Left hindlimb (tissue), 1 donor: ENCODE measurements at regions not wholly inside any gene's neighbourhood (a gene's known extent, or its start where the extent isn't known, plus 50 kb on each side); places are given as distances from the start of the nearest gene placed in this dataset.

ENCODE experiments used
- DNase-seq: peaks from one replicate; pipeline ENCODE4 v3.0.0-alpha.2; 2018

DNA sequence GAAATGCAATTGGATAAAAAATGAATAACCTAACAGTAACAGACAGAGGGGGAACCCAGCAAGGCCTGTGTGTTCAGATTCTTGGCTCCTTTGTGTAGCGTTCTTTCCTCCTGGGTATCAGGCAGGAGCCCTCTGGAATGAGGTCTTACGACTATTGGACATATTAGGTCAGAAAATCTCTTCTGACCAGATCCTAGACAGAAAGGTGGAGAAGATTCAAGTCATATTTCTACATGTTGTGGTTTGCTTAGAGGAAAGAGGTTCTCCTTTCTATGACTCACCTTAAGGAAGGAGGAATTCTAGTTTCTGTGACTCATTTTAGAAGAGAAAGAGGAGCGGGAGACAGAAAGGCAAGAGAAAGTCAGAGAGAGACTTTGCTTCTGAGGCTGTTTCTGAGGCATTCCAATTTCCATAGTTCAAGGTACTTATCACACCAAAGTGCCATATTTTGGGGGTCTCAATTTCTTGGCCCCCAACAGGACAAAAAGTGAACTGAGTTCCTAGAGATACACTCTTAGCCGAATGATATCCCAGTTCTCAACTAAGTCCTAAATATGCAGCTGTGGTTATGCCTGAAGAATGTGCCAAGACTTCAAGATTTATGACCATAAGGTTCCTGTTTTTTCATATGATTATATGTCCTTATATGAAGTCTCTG lies 618.6 kb downstream of the ZEB2 start:
- no peak for DNase-seq

DNA sequence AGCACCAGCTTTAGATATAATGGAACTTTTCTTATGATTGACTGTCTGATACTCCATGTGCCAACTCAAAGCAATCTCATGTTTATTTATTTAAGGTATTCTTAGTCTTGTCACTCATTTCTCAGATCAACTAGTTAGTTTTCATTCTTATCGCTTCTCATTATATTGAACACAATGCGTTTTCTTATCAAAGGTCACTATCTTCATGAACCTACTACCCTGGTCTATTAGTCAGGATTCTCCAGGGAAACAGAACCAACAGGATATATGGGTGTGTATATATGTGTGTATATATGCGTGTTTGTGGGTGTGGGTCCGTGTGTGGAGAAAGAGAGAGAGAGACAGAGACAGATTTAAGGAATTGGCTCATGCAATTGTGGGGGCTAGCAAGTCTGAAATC lies 619.9 kb downstream of the ZEB2 start:
- DNase-seq: no peak

DNA sequence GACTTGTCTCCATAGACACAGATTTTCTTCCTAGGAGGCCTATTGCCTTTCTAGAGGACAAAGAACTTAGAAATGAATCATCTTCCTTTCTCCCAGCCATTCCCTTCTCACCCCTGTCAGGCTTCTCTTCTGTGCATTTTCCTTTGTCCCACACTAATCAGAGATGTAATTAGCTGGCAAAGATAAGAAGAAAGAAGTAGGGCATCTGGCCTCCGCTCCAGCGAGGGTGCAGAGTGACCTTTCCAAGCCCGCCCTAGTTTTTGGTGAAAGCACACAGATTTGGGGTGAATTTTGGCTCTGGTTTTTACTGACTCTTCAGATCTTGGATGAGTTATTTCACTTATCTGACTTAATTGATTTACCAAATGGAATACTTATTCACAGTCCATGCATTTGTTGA lies 626.5 kb downstream of the ZEB2 start:
- DNase-seq: no peak

DNA sequence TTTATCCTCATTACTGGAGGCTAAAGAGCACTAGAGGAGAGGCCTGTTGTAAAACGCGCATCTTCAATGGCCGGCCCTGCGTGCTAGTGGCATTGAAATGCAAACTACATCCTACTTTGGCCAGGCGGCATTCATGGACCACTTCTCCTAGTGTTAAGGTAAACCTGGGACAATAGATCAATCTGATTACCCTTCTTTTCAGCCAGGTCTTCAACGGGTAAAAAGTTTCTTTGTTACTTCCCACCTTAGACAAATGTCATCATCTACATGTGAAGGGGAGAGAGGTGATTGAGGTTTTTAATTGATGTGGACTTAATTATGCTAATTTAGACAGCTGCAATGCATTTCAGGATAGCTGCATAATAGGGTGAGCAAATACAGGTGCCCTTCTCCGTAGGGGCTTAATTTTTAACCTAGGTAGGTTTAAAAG lies 628.0 kb downstream of the ZEB2 start:
- no peak for DNase-seq

DNA sequence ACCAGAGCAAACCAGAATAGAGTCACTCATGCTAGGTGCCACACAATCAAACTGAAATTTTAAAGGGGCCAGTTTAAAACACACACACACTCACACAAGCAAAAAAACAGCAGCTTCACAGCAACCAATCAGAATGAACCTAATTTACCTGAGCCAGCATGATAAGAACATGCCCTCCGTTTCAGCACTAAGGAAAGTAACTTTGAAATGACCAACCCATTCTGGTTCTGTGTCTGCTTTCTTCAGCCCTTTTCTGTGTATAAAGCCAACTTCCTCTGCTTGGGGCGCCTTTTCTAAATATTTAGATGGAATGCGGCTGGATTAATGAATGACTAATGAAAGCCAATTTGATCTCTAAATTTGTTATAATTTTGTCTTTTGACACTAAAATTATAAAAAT lies 629.1 kb downstream of the ZEB2 start:
- DNase-seq: no peak

DNA sequence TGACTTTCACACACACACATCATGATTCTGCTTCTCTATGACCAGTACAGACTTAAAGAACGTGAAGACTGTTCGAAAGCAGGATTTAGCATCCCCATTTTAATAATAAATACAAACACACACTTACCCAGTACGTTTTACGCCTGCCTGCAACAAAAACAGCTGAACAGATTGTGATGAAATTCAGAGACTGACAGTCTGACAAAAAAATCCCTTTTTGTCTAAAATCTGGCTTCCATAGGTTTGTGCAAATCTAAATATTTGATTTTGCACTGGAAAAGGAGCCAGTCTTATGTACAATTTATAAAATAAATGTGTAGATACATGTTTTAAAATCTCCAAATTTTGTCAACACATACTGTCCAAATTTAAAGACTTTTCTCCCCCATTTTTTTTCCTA lies 630.7 kb downstream of the ZEB2 start:
- no peak for DNase-seq

DNA sequence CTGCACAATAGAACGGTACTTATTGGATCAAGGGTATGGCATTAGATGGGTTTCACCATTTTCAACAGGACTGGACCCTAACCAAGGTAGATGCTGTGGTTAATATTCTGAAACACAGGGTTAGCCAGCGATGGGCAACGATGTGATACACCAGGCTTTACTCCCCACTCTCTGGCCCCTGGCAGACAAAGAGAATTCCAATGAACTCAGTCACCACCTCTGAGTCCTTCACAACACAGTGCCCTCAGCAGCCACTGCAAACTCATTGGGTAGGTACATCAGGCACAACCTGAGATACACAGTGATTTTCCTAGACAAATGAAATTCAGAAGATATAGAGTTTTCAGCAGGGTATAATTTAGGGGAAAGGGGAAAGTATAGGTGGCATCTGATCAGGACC lies 634.5 kb downstream of the ZEB2 start:
- DNase-seq: no peak

DNA sequence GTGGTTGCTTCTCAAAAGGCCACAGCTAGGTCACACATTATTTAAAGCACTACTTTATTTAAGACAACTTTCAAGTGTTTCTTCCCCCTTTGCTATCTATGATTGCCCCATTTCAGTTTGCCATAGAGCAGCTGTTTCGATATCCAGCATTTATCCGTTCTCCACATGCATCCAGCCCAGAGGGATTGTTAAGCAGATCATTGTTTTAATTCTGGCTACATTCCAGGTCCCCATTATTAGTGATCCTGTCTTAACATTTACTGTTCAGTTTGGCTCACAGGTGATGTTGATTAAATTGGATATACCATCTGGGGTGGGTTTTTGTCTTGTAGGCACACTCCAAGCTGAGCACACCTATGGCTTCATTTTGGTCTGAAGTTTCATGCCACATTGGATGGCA lies 638.7 kb downstream of the ZEB2 start:
- DNase-seq: no peak

DNA sequence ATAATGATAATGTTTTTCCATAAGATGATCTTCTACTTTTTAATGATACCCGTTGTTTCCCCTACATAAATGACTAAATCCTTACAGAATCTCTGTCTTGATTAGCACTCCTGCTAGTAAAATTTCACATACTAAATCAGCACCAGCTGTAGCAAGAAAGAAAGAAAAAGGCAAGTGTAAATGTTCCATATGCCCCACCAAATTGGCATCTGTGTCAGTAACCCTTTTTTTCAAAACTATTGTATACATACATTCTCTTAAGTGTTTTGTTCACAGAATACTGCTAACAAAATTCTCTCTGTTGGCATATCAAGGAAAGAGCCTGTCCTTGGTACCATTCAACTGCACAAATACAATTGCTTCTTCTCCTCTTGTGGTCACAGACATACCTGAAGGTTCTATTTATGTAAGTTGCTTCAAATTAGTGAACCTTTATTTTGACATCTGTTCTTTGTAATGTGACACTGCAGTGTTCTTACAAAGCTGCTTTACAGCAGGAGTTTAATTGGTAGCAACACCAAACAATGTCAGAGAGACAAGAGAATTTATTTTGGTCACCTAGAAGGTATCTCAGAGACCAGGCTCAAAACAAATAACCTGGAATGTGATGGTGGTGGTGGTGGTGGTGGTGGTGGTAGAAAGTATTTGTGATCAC lies 641.9 kb downstream of the ZEB2 start:
- DNase-seq: no peak

DNA sequence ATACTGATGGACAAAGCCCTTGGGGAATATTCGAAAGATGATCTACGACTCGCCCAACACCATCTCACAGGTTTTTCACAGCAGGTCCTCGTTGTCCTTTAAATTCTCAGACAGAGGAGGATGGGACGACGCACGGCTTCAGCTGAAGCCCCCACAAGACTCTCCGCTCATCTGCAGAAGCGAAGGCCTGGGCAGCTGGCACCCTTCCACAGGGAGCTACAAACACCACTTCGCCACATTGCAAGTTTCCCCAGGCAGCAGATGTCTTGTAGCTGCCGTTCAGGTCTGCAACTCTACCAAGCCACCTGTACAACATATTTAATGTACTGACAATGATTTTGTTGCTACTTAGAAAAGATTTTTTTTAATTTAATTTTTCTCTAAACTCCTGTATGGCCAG lies 642.9 kb downstream of the ZEB2 start:
- no peak for DNase-seq

DNA sequence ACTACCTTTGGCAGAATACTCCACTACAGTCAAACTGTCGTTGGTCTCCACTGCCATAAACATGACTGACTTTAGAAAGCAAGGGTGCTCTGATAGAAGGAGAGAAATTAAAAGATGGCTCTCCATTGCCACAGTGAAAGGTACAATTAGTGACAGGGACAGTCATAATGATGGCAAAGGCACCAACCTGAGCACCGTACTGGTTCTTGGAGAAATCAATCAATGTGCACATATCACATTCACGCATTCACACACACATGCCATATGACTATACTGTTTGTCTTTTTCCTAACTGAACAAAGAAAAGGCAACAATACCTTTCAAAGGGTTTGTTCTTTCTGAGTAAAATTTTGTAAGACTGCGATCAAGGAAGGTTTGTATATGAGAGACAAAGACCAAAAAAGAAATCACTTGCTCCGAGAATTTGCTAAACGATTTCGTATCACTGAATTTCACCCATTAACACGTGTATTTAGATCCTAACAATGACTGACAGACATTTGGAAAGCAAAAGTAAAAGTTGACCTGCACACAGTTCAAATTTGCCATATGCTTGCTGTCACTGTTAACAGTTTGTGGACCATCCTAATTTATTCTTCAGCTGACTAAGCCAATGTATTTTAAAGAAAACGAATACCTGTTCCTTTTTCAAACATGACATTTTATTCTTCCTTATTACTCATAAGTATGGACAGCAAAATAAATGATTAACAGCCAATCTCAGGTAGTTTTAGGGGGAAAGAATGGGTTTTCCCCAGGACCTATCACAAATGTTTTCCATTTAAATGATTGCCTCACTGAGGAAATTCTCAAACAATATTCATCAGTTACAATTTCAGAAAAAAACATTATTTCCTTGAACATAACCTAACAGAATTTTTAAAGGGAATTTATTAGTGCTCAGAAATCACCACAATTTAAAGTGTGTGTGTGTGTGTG lies 644.4 kb downstream of the ZEB2 start:
- DNase-seq: no peak

DNA sequence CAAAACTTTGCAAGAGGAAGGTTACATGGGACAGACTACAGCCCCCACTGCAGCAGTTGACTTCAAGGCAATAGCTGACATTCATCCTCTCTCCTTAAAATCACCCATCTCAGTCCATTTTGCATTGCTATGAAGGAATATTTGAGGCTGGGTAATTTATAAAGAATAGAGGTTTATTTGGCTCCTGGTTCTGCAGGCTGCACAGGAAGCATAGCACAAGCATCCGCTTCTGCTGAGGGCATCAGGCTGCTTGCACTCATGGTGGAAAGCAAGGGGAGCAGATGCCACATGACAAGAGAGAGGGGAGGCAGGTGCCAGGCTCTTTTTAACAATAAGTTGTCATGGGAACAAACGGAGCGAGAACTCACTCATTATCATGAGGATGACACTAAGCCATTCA lies 646.0 kb downstream of the ZEB2 start:
- no peak for DNase-seq

DNA sequence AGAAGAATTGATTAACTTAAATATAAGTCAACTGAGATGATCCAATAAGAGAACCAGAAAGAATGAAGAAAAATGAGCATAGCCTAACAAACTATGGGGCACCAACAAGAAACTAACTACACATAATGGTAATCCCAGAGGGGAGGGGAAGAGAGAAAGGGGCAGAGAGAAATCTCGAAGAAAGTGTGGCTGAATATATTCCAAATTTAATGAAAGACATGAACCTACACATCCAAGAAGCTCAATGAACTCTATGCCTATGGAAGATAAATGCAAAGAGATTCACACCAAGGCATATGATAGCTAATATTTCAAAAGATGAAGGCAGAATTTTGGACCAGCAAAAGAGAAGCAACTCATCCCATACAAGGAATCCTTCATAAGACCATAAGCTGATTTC lies 649.2 kb downstream of the ZEB2 start:
- DNase-seq: no peak

DNA sequence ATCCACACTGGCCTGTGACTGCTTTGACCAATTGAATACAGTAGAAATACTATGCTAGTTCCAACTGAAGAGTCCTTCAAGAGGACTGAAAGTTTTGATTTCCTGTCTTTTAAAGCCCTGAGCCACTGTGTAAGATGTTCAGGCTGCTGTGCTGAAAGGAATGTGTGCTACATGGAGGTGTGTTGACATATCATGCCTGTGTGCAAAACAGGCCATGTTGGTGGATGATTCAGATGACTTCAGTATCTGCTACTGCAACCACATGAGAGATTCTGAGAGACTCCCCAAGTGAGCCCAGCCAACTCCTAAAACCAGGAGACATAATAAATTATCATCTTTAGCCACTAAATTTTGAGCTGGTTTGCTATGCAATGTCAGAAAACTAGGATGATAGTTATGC lies 662.9 kb downstream of the ZEB2 start:
- no peak for DNase-seq

DNA sequence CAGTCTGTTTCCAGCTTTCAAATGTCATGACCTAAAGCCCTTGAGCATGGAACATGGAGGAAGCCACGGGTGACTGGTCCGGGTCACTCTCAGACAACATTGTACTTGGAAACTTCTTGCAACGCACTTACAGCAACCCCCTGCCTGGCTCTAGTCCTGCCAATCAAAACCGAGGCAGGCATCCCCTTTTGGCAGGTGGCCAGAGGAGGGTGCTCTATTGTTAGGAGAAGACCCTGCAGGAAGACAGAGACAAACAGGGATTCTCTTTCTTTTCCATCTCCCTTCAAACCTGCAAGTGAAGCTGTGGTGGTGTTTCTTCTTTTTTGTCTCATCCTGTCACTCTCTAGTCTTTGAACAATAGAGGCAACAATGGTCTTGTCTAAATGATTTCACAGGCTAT lies 667.2 kb downstream of the ZEB2 start:
- DNase-seq: no peak

DNA sequence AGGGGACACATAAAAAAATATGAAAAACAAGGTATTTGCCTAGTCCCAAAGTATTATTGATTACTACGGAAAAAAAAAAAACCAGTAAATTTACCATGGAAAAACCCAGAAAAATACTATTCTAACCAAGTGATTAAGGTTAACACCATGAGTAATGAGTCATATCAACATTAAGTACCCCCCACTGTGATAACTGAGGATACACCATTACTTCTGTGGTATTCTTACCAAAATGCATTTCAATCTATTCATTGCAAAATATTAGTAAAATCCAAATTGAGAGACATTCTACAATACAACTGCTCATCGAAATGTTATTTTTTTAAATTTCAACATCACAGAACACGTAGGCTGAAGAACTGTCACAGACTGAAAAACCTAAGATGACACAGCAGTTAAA lies 669.8 kb downstream of the ZEB2 start:
- no peak for DNase-seq

DNA sequence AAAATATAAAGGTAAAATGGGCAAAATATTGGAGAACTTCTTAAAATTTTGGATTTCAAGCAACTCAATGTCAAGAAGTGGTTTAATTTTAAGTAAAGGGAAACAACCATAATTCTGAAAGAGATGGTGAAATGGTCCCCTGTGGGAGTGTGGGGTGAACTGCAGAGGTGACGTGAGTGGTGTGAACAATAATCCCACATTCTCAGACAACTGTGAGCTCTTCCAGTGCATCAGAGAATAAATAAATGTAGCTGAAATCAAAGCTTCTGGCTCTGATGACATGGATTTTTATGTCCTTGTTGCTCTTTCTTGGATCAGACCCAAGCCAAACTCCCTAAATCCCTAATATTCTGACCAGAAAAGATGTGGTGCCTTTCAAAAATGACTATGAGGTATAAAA lies 672.7 kb downstream of the ZEB2 start:
- no peak for DNase-seq

DNA sequence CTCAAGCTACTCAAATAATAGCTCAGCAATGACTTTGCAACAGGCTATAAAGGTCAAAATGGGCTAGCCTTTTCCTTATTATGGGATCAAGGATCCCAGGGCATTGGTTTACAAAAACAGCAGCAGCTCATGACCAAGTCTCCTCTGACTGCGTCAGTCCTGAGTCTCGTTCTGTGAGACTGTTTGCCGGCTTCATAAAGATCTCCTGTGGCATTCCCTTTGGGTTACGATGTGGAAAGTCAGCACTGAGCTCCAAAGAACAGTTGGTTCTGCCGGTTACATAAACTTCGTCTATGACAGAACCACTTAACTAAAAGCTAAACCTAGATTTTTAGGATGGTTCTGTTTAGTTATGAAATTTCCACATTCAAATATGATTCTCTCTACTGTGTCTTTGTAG lies 674.9 kb downstream of the ZEB2 start:
- no peak for DNase-seq

DNA sequence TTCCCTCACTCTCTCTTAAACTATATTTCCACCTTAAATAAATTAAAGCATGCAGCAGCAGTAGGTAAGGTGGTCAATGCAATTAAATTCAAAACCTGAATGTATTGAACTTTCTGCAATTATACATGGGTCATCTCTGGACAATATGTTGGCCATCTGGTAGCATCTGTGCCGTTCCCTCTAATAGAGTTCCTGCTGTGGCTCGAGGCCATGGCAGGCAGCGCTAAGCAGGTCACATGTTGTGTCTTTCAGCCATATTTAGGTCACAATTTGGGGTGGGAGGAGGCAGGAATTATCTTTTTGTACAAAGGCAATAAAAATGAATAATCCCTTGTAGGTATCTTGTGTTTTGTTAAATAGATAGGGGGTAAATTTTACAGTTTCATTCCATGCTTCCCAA lies 676.2 kb downstream of the ZEB2 start:
- no peak for DNase-seq

DNA sequence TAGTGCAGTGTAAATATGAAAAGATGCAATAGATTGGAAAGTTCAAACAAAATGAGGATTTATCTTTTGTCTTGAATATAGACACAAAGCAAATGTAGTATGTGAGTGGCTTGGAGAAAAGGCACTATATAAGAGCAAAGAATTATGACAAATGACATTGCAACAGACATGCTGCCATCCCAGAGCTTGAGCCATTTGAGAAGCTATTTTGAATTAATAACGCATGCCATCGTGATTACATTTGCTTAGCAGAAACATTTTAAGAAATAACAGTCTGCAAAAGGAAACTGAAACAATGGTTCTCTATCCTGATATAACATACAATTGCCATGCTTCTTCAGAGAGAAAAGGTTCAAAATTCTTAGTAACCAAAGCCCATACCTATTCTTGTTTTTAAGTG lies 677.1 kb downstream of the ZEB2 start:
- no peak for DNase-seq

DNA sequence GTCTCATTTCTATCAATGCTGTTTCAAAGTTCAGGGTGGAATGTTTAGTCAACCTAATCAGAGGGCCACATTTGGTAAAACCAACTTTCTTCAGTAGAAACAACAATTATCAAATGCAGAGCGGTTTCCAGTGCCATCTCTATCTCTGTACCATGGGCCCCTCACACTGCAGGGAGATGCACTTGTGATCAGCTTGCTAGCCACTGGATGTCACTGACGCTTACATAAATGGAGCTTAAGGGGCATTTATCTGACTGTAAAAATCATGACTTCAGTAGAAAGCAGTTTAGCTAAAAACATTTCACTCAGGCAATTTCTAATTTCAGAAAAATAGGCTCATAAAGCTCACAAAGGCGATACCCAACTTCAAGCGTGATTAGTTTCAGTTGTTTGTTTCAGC lies 678.0 kb downstream of the ZEB2 start:
- DNase-seq: no peak

DNA sequence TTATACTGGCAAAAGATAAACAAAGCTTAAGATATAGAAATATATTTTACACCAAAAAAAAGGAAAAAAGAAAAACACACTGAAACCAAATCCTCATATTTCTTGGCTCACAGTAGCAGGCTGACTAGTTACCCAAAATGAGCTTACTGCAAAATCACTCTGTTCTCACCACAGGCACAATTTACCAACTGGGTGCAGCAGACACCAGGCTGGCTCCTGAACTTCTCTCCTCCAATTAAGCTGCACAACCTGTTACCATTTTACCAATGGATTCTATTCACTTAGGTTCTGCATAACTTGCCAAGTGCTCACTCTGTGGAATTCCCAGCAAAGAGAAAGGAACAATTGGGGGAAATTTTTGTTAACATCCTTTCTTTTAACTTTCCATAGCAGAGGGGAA lies 679.3 kb downstream of the ZEB2 start:
- no peak for DNase-seq

DNA sequence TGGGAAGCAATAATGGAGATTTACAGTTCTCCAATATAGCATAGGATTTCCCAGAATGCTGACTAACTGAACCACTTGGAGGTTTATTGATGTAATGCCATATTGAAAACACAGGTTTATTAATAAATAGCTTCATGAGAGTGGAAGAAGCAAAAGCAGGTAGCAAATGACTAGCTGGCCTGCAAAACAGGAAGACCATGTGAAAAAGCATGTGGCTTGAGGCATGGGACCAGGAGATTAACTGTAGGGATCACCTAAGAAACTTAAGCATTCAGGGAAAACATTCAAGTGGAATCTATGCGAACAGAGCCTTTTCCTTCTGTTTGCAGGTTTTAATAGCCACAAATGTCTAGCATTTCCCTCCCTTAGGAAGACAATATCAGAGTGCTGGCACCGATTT lies 679.7 kb downstream of the ZEB2 start:
- DNase-seq: no peak

DNA sequence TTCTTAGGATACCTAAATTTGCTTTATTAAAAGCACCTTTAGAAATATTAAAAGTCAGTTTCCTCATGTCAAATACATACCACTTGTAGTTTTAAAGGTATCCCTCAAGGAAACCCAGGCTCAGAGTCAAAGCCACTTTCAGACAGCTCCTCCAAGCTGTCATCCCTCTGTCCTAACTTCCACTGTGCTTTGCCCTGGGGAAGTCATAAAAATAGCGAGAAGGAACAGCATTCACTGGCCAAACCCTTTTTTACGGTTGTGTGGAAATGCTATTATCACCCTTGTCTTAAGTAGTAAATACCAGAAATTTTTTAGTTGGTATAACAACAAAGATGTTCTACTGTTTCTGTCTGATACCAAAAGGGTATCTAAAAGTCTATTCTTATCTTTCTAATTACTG lies 680.5 kb downstream of the ZEB2 start:
- no peak for DNase-seq
